Nephron progenitor cell (in vitro differentiated cells): ENCODE measurements at regions not wholly inside any gene's neighbourhood (a gene's known extent, or its start where the extent isn't known, plus 50 kb on each side); places are given as distances from the start of the nearest gene placed in this dataset.

Experiments used
- DNase-seq: peaks from one replicate; pipeline ENCODE4 v3.0.0; 2021
- H3K27ac Mint-ChIP-seq: 2 replicates; pipeline ENCODE4 v1.8.0; 2021; ENCODE audit warnings: mild to moderate bottlenecking, moderate library complexity, mixed read lengths
- H3K27me3 Mint-ChIP-seq: 2 replicates; pipeline ENCODE4 v1.8.0; 2021; ENCODE audit warnings: mild to moderate bottlenecking, low read depth, mixed read lengths; ENCODE audit not compliant: poor library complexity
- H3K36me3 Mint-ChIP-seq: 2 replicates; pipeline ENCODE4 v1.8.0; 2021; ENCODE audit warnings: low read depth, mixed read lengths
- H3K4me1 Mint-ChIP-seq: 2 replicates; pipeline ENCODE4 v1.8.0; 2021; ENCODE audit warnings: mixed read lengths
- H3K4me3 Mint-ChIP-seq: 2 replicates; pipeline ENCODE4 v1.8.0; 2021; ENCODE audit warnings: mild to moderate bottlenecking, moderate library complexity, mixed read lengths
- H3K9me3 Mint-ChIP-seq: 2 replicates; pipeline ENCODE4 v1.8.0; 2021; ENCODE audit warnings: mild to moderate bottlenecking, moderate library complexity, mixed read lengths
- CTCF ChIP-seq: fragments of 200-600 bp; sonication (generic); IDR thresholded peaks from 2 replicates; pipeline ENCODE4 v1.5.0; 2021; ENCODE audit warnings: antibody characterized with exemption

GRCh38 chr4:60800701-60801100, 399.4 kb upstream of the ADGRL3 start:
- Mint-ChIP-seq H3K27ac (no peak overlapping the region), H3K4me1 (no peaks in the 10 kb centered on the region), H3K9me3 (no peaks in the 10 kb centered on the region), H3K27me3 (no peaks in the 10 kb centered on the region), H3K36me3 (no peaks in the 10 kb centered on the region), H3K4me3 (no peak overlapping the region)
- no peak for DNase-seq
- TF ChIP-seq CTCF: no peak

GRCh38 chr4:60805500-60806313, 394.4 kb upstream of the ADGRL3 start:
- H3K4me3 Mint-ChIP-seq: no peak overlapping the region
- H3K27ac Mint-ChIP-seq: no peak overlapping the region
- peak; percentile 11 for DNase-seq
- H3K9me3 Mint-ChIP-seq: no peaks in the 10 kb centered on the region
- no peaks in the 10 kb centered on the region for H3K27me3 Mint-ChIP-seq
- no peaks in the 10 kb centered on the region for H3K4me1 Mint-ChIP-seq
- peak; percentile 62 for TF ChIP-seq CTCF
- no peaks in the 10 kb centered on the region for H3K36me3 Mint-ChIP-seq

DNA sequence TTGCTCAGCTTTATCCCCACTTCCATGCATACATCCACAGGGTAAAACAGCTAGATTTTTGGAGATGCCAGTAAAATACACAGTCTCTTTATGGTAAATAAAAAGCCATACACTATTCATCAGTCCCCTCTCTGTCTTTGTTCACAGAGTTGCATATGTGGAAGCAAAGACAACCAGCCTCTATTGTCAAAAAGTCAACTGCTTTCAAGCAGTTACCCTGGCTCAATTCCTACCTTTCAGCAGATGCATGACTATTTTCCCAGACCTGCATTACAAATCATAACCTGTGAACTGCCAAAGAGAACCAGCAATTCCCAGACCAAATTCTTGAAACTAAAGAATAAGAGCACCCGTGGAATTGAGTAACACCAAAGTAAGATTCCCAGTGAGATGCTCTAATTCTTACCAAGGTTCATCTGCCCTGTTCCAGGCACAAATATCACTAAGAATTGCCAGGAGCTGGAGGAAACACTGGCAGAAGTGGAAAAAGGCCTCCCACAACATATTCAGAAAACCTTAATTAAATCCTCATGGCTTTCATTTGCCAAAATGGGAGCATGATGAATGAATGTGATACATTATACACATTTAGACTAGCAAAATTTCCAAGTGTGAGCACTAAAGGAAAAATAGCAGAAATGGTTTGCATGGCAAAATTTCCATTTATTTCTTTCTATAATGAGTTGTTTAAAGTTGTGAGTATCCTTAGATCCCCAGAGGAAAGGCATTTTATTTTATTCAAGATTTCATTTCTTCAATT, 391.2 kb upstream of the ADGRL3 start:
- no peaks in the 10 kb centered on the region for H3K27me3 Mint-ChIP-seq
- no peaks in the 10 kb centered on the region for H3K9me3 Mint-ChIP-seq
- no peaks in the 10 kb centered on the region for H3K36me3 Mint-ChIP-seq

GRCh38 chr4:60809486-60809800, 390.7 kb upstream of the ADGRL3 start:
- no peak for DNase-seq
- Mint-ChIP-seq H3K36me3 (no peaks in the 10 kb centered on the region), H3K4me1 (no peaks in the 10 kb centered on the region), H3K27me3 (no peaks in the 10 kb centered on the region), H3K27ac (no peak overlapping the region), H3K4me3 (no peak overlapping the region), H3K9me3 (no peaks in the 10 kb centered on the region)
- no peak for TF ChIP-seq CTCF

More for the DNA sequence above, 391.2 kb upstream of the ADGRL3 start:
- no peak overlapping the region for H3K4me3 Mint-ChIP-seq
- TF ChIP-seq CTCF: no peak
- DNase-seq: no peak
- no peak overlapping the region for H3K27ac Mint-ChIP-seq
- H3K4me1 Mint-ChIP-seq: no peaks in the 10 kb centered on the region

GRCh38 chr4:60812811-60813210, 387.3 kb upstream of the ADGRL3 start:
- Mint-ChIP-seq H3K27me3 (no peaks in the 10 kb centered on the region), H3K4me3 (no peak overlapping the region), H3K4me1 (no peaks in the 10 kb centered on the region), H3K27ac (no peak overlapping the region), H3K9me3 (no peaks in the 10 kb centered on the region), H3K36me3 (no peaks in the 10 kb centered on the region)
- TF ChIP-seq CTCF: no peak
- DNase-seq: no peak
